Dedifferentiated amniotic fluid mesenchymal stem cell (primary cell): ENCODE measurements at regions not wholly inside any gene's neighbourhood (a gene's known extent, or its start where the extent isn't known, plus 50 kb on each side); places are given as distances from the start of the nearest gene placed in this dataset.

Source experiments
- DNase-seq: peaks from one replicate; pipeline ENCODE4 v3.0.0-alpha.2; 2016; ENCODE audit errors: extremely low spot score

GRCh38 chr14:97393244-97393643 lies 596.1 kb downstream of the VRK1 start:
- DNase-seq: no peak

GRCh38 chr14:97395068-97395467 lies 597.9 kb downstream of the VRK1 start:
- no peak for DNase-seq

GRCh38 chr14:97401714-97402113 lies 604.5 kb downstream of the VRK1 start:
- no peak for DNase-seq

GRCh38 chr14:97402279-97402678 lies 605.1 kb downstream of the VRK1 start:
- no peak for DNase-seq

- no peak for DNase-seq
These were observed 610.7 kb downstream of the VRK1 start for GRCh38 chr14:97407701-97408407.

GRCh38 chr14:97408503-97408902 lies 611.3 kb downstream of the VRK1 start:
- DNase-seq: no peak

- DNase-seq: no peak
These were observed 612.0 kb downstream of the VRK1 start for GRCh38 chr14:97408937-97409815.

GRCh38 chr14:97410667-97411620 lies 613.8 kb downstream of the VRK1 start:
- DNase-seq: no peak

- DNase-seq: no peak
These were observed 614.9 kb downstream of the VRK1 start for GRCh38 chr14:97411938-97412612.

- no peak for DNase-seq
These were observed 615.9 kb downstream of the VRK1 start for GRCh38 chr14:97413022-97413539.

GRCh38 chr14:97413966-97414717 lies 617.0 kb downstream of the VRK1 start:
- DNase-seq: no peak

GRCh38 chr14:97414718-97415098 lies 617.5 kb downstream of the VRK1 start:
- no peak for DNase-seq

GRCh38 chr14:97415907-97416306 lies 618.7 kb downstream of the VRK1 start:
- DNase-seq: no peak

- DNase-seq: no peak
These were observed 619.4 kb downstream of the VRK1 start for GRCh38 chr14:97416550-97416949.

GRCh38 chr14:97417331-97417730 lies 620.1 kb downstream of the VRK1 start:
- no peak for DNase-seq

GRCh38 chr14:97420211-97420610 lies 623.0 kb downstream of the VRK1 start:
- DNase-seq: no peak

GRCh38 chr14:97426776-97427175 lies 629.6 kb downstream of the VRK1 start:
- no peak for DNase-seq

GRCh38 chr14:97428808-97429440 lies 631.7 kb downstream of the VRK1 start:
- no peak for DNase-seq

- no peak for DNase-seq
These were observed 635.4 kb downstream of the VRK1 start for GRCh38 chr14:97432586-97432985.
